OCI-LY1 (cell line): ENCODE measurements at regions not wholly inside any gene's neighbourhood (a gene's known extent, or its start where the extent isn't known, plus 50 kb on each side); places are given as distances from the start of the nearest gene placed in this dataset.

ENCODE experiments used
- H2AFZ ChIP-seq: fragments of 200-600 bp; sonication (generic), shearing (Covaris generic); 2 replicates; pipeline ENCODE4 v1.6.0; 2014; ENCODE audit warnings: antibody characterized with exemption, mild to moderate bottlenecking, low read length
- H3F3A ChIP-seq: fragments of 200-600 bp; sonication (generic), shearing (Covaris generic); 2 replicates; pipeline ENCODE4 v1.6.0; 2014; ENCODE audit warnings: mild to moderate bottlenecking, antibody characterized with exemption, low read length, moderate library complexity; ENCODE audit not compliant: insufficient read depth
- H3K27ac ChIP-seq: fragments of 200-600 bp; sonication (generic); 2 replicates; pipeline ENCODE4 v1.5.1; 2014; ENCODE audit warnings: low read length, mixed run types, mild to moderate bottlenecking, low read depth; ENCODE audit not compliant: poor library complexity, severe bottlenecking
- H3K27me3 ChIP-seq: fragments of 200-600 bp; sonication (generic); 2 replicates; pipeline ENCODE4 v1.6.0; 2014; ENCODE audit warnings: antibody characterized with exemption, mild to moderate bottlenecking, low read length, moderate library complexity; ENCODE audit not compliant: insufficient read depth
- H3K36me3 ChIP-seq: fragments of 200-600 bp; sonication (generic); 2 replicates; pipeline ENCODE4 v1.6.1; 2014; ENCODE audit warnings: mild to moderate bottlenecking, antibody characterized with exemption, low read length, moderate library complexity, mixed read lengths; ENCODE audit not compliant: insufficient read depth
- H3K4me1 ChIP-seq: fragments of 200-600 bp; sonication (generic); 2 replicates; pipeline ENCODE4 v1.5.1; 2014; ENCODE audit warnings: mild to moderate bottlenecking, low read length, moderate library complexity; ENCODE audit not compliant: insufficient read depth, severe bottlenecking
- H3K4me2 ChIP-seq: fragments of 200-600 bp; sonication (generic), shearing (Covaris generic); 2 replicates; pipeline ENCODE4 v1.6.1; 2014; ENCODE audit warnings: low read length
- H3K4me3 ChIP-seq: fragments of 200-600 bp; sonication (generic); 2 replicates; pipeline ENCODE4 v1.5.1; 2014; ENCODE audit warnings: low read length, low read depth, mild to moderate bottlenecking, mixed read lengths; ENCODE audit not compliant: poor library complexity, severe bottlenecking
- H3K79me2 ChIP-seq: fragments of 200-600 bp; shearing (Covaris generic); 2 replicates; pipeline ENCODE4 v1.6.1; 2016; ENCODE audit warnings: mixed run types, low read length, mixed read lengths; ENCODE audit not compliant: insufficient read depth
- H3K9ac ChIP-seq: fragments of 200-600 bp; sonication (generic), shearing (Covaris generic); 2 replicates; pipeline ENCODE4 v1.6.1; 2014; ENCODE audit warnings: mild to moderate bottlenecking, low read length, mixed read lengths
- H3K9me2 ChIP-seq: fragments of 200-600 bp; sonication (generic), shearing (Covaris generic); 2 replicates; pipeline ENCODE4 v1.6.1; 2014; ENCODE audit warnings: low read depth, mild to moderate bottlenecking, low read length, mixed read lengths
- H3K9me3 ChIP-seq: fragments of 200-600 bp; shearing (Covaris generic); 2 replicates; pipeline ENCODE4 v1.6.1; 2014; ENCODE audit warnings: low read length, mixed read lengths
- H4K20me1 ChIP-seq: fragments of 200-600 bp; sonication (generic), shearing (Covaris generic); 2 replicates; pipeline ENCODE4 v1.6.0; 2016; ENCODE audit warnings: mild to moderate bottlenecking, low read length; ENCODE audit not compliant: insufficient read depth
- EZH2 ChIP-seq: fragments of 200-600 bp; sonication (generic), shearing (Covaris generic); IDR thresholded peaks from 2 replicates; pipeline ENCODE4 v1.8.0; 2017; ENCODE audit warnings: borderline replicate concordance, mixed run types, mild to moderate bottlenecking, antibody characterized with exemption, low read length, moderate library complexity, mixed read lengths
- TF ChIP-seq, protein P1 (sequence below): fragments of 200-600 bp; sonication (generic), shearing (Covaris generic); IDR thresholded peaks from 2 replicates; pipeline ENCODE4 v1.5.1; 2017; ENCODE audit warnings: mild to moderate bottlenecking, antibody characterized with exemption, low read length, moderate library complexity, mixed read lengths

GRCh38 chr14:87268997-87269396 is 724.0 kb downstream of the GALC start:
- Histone ChIP-seq H4K20me1 (no peaks in the 10 kb centered on the region), H3K4me1 (no peaks in the 10 kb centered on the region), H3K9me3 (no peaks in the 10 kb centered on the region), H3K4me3 (no peak overlapping the region), H3K27ac (no peak overlapping the region), H3K27me3 (no peaks in the 10 kb centered on the region), H3F3A (no peaks in the 10 kb centered on the region), H3K79me2 (no peaks in the 10 kb centered on the region), H3K36me3 (no peaks in the 10 kb centered on the region), H3K4me2 (no peak overlapping the region), H2AFZ (no peak overlapping the region), H3K9ac (no peak overlapping the region), H3K9me2 (no peaks in the 10 kb centered on the region)
- TF ChIP-seq, protein P1, sequence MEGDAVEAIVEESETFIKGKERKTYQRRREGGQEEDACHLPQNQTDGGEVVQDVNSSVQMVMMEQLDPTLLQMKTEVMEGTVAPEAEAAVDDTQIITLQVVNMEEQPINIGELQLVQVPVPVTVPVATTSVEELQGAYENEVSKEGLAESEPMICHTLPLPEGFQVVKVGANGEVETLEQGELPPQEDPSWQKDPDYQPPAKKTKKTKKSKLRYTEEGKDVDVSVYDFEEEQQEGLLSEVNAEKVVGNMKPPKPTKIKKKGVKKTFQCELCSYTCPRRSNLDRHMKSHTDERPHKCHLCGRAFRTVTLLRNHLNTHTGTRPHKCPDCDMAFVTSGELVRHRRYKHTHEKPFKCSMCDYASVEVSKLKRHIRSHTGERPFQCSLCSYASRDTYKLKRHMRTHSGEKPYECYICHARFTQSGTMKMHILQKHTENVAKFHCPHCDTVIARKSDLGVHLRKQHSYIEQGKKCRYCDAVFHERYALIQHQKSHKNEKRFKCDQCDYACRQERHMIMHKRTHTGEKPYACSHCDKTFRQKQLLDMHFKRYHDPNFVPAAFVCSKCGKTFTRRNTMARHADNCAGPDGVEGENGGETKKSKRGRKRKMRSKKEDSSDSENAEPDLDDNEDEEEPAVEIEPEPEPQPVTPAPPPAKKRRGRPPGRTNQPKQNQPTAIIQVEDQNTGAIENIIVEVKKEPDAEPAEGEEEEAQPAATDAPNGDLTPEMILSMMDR: no peak
- TF ChIP-seq EZH2: no peak

- Histone ChIP-seq H4K20me1 (no peaks in the 10 kb centered on the region), H3K79me2 (no peaks in the 10 kb centered on the region), H3K9me3 (no peaks in the 10 kb centered on the region), H3F3A (no peaks in the 10 kb centered on the region), H3K36me3 (no peaks in the 10 kb centered on the region), H3K4me3 (no peak overlapping the region), H3K27ac (no peak overlapping the region), H3K4me1 (no peaks in the 10 kb centered on the region), H3K27me3 (no peaks in the 10 kb centered on the region), H3K9me2 (no peaks in the 10 kb centered on the region), H3K4me2 (no peak overlapping the region), H3K9ac (no peak overlapping the region), H2AFZ (no peak overlapping the region)
- no peak for TF ChIP-seq EZH2
- TF ChIP-seq, protein P1: no peak
Observed at GRCh38 chr14:87264796-87265195, 728.2 kb downstream of the GALC start.

DNA sequence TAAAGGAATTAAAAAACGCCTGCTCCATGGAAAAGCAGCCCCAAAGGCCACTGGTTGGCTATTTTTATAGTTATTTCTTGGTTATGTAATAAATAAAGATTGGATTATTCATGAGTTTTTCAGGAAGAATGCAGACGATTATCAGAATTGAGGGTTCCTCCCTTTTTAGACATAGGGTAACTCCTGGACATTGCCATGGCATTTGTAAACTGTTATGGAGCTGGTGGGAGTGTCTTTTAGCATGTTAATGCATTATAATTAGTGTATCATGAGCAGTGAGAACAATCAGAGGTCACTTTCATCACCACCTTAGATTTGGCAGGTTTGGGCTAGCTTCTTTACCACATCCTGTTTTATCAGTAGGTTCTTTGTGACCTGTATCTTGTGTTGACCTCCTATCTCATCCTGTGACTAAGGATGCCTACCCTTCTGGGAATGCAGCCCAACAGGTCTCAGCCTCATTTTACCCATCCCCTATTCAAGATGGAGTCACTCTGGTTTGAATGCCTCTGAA is 728.7 kb downstream of the GALC start:
- no peak overlapping the region for H2AFZ ChIP-seq
- no peak overlapping the region for H3K9ac ChIP-seq
- H3K27ac ChIP-seq: no peak overlapping the region
- H3K4me1 ChIP-seq: no peaks in the 10 kb centered on the region
- H3K4me2 ChIP-seq: no peak overlapping the region
- H3K27me3 ChIP-seq: no peaks in the 10 kb centered on the region
- no peaks in the 10 kb centered on the region for H3K9me2 ChIP-seq
- no peaks in the 10 kb centered on the region for H3K79me2 ChIP-seq
- no peaks in the 10 kb centered on the region for H3K9me3 ChIP-seq
- H3K36me3 ChIP-seq: no peaks in the 10 kb centered on the region
- H4K20me1 ChIP-seq: no peaks in the 10 kb centered on the region
- no peaks in the 10 kb centered on the region for H3F3A ChIP-seq
- H3K4me3 ChIP-seq: no peak overlapping the region
- TF ChIP-seq EZH2: no peak
- TF ChIP-seq, protein P1: no peak
